Left ventricle myocardium superior (tissue), 1 donor: ENCODE measurements at regions not wholly inside any gene's neighbourhood (a gene's known extent, or its start where the extent isn't known, plus 50 kb on each side); places are given as distances from the start of the nearest gene placed in this dataset.

Experiments used
- ATAC-seq: fragments of 200-7000 bp; cut with Tn5 transposase; one replicate; pipeline ENCODE4 v1.9.1; 2020; ENCODE audit warnings: mild to moderate bottlenecking, moderate library complexity
- DNase-seq: peaks from one replicate; pipeline ENCODE4 v3.0.0-alpha.2; 2020
- intact Hi-C: fragments of 100-400 bp; cut with micrococcal nuclease; formaldehyde crosslinking; loops from one replicate; pipeline ENCODE4 v1.11.0; 2022
- donor health status: DM: no; HTN: yes; CAD: no; lungs with severe emphysema.

DNA sequence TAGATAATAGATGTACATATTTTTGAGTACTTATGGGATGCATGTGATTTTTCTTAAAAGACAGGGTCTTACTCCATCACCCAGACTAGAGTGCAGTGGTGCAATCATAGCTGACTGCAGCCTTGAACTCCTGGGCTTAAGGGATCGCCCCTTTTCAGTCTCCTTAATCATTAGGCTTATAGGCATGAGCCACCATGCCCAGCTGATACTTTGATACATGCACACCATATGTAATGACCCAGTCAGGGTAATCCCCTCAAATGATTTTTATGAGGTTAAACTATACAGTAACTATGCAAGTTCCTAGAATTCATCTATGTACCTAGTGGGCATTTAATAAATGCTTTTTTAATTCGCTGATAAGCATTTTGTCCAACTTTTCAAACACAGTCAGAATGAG, 292.3 kb downstream of the DTWD2 start:
- intact Hi-C loops, result no loop called here
- DNase-seq (no peak), ATAC-seq (no peak)

DNA sequence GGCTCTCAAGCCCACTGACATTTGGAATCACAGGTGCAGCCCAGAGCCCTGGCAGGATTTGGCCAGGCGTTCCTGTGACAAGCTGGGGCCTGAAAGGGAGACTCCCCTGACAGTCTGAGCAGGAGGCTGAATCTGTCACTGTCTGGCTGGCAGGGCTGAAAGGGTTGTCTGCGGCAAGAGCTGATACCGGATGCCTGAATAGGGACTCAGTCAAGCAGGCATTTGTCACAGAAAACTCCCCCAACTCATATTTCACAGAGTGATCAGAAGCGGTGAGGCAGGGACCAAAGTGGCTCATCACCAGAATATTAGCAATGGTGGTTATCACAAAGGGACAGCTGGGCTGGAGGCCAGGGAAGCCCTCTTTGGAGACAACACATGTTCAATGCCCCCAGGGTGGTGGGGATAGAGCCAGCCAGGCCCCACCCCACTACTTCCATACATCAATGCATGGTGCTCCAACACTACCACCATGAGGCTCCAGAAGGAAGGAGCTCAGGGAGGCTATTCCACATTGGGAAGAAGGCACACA, 295.5 kb downstream of the DTWD2 start:
- peak; percentile 33 for DNase-seq
- peak; percentile 48 for ATAC-seq
- intact Hi-C loops, result no loop called here

DNA sequence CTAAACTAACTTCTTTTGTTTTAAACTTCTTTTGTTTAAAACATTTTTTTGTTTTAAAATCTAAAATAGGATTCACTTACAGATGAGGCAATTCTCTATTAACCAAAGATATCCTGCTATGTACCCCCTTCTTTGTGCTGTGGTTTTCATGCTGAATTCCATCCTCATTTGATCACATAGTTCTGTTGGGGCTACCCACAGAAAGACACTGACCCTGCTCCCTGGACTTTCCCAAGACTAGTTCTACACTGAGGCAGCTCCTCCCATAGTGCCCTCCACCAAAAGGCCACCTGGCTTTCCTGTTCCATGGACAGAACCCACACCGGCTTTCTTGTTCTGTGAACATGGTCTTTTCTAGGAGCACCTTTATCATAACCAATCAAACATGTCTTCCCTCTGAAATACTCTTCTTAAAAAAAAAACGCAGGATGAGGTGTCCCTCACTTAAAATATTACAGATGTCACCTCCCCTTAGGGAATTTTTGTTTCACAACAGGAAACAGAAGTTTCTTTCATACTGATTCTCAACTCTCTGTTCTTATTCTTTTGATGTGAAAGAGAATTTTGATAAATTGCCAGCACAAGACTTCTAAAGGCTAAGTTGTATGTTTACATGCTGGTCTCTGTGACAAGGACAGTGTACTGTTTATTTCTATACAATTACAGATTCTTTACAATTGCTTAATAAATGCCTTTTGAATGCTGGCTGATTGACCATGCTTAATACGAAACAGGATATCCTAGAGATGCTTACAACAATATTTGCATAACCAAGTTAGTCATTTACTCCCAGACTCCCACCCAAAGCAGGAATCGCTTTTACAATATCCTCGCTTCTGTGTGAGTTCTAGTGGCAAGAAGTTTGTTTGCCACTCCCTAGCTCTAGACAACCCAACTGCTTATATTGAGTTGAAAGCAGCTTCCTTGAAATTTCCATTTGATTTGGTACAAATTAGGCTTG, 300.4 kb downstream of the DTWD2 start:
- no peak for DNase-seq
- intact Hi-C loops, result no loop called here
- no peak for ATAC-seq

DNA sequence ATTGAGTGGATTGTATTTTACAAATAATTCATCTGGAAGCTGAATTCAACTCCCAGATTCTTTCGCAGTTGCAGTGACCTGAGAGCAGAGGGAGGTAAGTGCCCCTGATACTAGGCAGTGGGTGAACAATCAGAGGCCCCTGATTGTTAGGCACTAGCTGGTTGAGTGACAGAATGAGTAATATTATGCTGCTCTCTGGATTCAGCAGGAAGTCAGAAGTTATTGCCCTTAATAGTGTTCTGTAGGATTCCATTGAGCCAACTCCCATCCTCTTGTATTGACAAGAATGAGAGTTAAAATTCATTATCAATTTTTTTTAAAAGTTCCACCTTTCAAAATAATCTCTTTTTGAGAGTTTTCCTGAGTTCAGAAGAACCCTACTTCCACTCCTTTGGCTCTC, 301.2 kb downstream of the DTWD2 start:
- ATAC-seq (no peak), DNase-seq (no peak)
- intact Hi-C loops, result no loop called here

DNA sequence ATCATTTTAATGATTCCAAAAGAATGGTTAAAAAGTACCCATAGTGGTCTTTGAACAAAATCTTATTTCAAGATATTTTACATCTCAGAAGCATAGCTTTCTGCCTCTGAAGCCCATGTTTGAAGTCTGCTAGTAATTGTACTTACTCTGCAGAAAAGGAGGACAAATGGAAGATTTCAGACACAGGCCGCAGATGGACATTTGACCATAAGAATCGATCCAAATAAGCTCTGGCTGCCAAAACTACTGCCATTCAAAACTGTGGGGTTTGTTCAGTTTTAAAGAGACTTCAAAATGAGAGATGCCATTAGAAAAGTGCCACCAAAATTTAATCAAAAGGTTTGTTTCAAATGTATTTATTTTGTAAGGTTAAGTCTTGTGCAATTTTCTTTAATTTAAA, 306.7 kb downstream of the DTWD2 start:
- no peak for DNase-seq
- no peak for ATAC-seq
- intact Hi-C loops, result no loop called here

DNA sequence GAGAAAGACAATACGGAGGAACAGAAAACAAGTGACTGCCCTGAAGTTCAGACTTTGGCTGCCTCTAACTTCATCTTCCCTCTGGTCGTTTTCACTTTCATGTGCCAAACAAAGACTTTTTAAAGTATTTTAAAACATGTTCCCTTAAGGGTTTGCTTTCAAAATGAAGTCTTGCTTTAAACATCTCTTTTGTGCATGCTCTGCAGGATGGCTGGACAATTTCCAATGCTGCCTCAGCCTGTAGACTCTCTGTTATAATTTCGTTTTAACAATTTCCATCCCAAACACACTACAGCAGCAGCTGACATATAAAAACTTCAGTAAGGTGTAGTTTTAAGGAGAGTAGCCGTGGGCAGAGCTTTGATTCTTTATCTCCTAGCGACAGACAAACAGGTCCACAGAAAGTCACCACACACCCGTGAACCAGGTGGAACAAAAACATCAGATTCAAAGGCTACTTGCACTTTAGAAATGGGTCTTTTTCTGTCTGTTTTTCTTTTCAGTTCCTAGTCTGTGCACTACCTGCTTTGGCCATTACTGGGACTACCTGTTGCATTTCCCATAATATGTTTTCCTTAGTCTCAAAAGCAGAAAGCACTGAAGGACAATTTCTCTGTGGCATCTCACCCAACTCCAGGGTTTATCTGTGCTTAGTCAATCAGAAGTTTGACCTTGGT, 308.9 kb downstream of the DTWD2 start:
- DNase-seq (no peak), ATAC-seq (no peak)
- intact Hi-C loops, result no loop called here

DNA sequence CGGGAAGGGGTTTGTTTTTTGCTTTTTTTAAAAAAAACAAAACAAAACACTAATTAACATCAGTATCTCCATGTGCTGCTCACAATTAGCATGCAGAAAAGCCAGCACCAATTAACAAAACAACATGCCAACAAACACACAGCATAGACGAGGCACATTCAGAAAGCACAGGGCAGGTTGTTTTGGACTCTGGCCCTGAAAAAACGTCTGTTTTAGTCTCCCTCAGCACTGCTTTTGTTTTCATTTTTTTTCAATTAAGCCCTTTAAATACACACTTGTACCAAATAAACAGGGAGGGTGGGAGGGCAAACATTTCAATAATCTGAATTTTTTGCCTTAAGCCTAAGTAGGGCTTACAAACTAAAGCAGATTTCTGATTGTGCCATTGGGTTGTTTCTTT, 309.6 kb downstream of the DTWD2 start:
- intact Hi-C loops, result no loop called here
- ATAC-seq (no peak), DNase-seq (no peak)

DNA sequence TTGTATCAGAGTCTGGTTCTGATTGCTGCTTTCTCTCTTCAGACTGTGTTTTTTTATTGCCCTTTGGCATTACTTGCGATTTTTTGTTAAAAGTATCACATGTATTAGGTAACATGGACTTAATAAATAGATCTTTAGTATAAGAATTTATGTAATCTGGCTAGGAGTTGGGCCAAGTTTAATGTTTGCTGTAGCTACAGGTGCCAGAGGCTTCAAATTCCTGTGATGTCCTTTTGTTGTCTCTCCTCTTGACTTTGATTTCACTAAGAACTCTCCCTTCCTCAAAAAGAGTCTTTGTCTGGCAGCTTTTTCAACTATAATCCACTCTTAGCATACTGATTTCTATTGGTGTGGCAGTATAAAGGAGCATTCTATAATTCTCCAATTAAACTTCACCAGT, 313.1 kb downstream of the DTWD2 start:
- no peak for ATAC-seq

DNA sequence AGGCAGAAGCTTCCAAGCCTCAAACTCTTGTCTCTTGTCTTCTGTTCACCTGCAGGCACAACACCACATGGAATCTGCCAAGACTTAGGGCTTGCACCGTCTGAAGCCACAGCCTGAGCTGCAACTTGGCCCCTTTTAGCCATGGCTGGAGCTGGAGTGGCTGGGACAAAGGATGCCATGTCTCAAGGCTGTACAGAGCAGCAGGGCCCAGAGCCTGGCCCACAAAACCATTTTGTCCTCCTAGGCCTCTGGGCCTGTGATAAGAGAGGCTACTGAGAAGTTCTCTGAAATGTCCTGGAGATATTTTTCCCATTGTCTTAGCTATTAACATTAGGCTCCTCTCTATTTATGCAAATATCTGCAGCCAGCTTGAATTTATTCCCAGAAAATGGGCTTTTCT, 330.8 kb downstream of the DTWD2 start:
- intact Hi-C loops, result no loop called here
- ATAC-seq, result no peak
- no peak for DNase-seq

More for the DNA sequence above, 313.1 kb downstream of the DTWD2 start:
- DNase-seq, result no peak
- intact Hi-C loops, result no loop called here

DNA sequence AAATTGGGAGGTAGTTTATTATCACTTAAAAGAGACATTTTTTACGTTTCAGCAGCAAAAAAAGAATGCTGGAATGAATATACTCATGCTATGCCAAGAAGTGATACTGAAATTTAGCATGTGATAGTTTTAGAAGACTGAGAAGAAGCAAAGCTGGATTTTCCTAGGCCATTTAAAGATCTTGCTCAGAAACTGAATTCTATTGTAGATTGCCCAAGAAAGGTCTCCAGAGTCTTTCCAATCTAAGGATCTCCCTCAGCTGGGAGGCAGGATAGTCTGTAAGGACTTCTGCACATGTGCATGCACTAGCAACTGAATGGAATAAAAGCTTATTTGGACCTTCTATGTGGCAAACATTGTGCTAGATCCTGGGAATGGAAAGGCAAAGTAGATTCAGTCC, 334.5 kb downstream of the DTWD2 start:
- DNase-seq, result no peak
- peak; percentile 63 for ATAC-seq
- intact Hi-C loops, result no loop called here

DNA sequence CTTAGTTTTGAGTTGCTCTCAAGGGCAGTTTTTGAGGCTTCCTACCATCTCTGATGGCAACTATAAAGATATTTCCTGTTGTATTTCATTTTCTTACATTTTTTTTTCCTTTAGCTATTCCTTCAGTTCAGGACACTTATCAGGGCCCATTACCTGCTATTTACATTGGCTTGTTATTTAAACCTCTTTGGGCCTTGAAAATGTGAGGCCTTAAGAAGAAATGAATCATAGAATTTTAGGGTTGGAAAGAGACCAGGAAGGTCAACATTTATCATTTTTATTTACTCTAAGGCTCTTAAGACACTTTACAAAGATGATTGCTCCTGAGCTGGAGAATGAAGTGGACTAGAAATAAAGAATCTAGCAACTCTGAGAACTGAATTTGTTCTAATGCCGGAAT, 335.2 kb downstream of the DTWD2 start:
- intact Hi-C loops, result no loop called here
- DNase-seq (no peak), ATAC-seq (no peak)

DNA sequence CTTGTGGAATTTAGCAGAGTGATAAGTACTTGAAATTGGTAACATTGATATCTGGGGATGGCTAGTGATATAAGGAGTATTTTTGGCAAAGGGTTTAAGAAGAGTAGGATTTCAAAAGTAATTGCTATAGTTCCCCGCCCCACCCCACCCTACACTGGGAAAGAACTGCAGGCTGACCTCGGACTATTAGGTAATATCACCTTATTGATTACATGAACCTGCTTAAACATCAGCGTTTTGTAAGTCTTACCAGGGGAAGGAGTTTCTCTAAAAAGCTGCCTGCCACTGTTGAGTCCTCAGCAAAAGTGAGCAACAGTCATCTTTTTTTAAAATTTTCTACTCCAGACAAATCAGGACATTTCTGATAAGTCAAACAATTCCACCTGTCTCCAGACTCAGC, 337.3 kb downstream of the DTWD2 start:
- intact Hi-C loops, result no loop called here
- no peak for ATAC-seq
- no peak for DNase-seq

DNA sequence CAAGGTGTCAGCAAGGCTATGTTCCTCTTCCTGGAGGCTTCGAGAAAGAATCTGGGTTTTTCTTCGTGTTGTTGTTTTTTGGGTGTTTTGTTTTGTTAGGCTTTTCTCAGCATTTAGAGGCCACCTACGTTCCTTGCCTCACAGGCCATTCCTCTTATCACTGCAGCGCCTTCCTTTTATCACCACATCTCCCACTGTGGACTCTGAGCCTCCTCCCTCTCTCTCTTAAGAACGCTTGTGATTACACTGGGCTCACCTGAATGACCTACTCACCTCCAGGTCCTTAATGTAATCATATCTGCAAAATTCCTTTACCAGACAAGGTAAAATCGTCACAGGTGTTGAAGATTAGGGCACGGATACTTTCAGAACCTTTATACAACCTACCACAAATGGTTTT, 340.8 kb downstream of the DTWD2 start:
- ATAC-seq (no peak), DNase-seq (no peak)
- intact Hi-C loops, result no loop called here

DNA sequence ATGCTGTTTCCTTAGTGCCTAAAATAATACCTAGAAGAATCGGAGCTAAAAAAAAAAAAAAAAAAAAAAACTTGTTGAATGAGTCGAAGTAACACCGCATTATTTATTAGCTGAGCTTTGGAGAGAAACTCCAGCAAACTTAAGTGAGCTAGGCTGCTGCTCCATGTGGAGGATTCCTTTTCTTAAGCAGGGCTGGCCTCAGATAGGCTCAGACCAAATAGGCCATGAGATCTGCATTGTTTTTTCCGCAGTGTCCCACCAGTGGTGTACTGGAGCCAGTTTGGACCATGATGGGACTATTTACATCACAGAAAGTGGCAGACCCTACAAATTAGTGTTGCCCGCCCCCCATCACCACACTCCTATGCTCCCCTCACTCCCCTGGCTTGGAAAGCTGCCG, 341.4 kb downstream of the DTWD2 start:
- ATAC-seq (no peak), DNase-seq (no peak)
- intact Hi-C loops, result no loop called here

DNA sequence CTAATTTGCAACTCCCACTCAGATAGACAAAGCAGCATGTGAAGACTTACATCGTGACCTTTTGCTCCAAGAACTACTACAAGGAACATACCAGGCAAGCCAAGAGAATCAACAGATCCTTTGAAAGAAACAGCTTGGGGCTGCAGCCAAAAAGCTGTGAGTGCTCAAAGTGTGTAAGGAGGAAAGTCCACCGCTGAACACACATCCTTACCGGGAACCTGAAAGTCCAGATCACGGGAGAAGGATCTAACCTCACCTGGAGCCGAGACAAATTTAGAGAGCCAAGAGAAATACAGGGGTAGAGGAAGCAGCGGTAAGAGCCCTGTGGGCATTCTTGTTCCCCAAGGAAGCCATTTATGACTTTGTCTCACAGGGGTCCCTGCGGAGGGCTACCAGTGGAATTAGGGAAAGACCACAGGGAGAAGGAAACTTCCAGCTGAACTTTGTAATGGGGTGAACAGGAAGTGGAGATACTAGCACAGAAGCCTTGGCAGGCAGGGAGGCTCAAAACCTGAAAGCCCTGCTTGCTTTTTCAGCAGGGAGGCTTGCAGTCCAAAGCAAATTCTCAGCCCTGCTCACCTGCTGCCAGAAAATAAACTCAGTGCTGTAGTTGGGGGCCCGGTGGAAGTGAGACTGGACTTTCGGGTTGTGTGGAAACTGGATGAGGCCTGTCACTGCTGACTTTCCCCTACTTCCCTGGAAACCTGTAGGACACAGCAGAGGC, 350.2 kb downstream of the DTWD2 start:
- intact Hi-C loops, result no loop called here
- no peak for ATAC-seq
- DNase-seq, result no peak

DNA sequence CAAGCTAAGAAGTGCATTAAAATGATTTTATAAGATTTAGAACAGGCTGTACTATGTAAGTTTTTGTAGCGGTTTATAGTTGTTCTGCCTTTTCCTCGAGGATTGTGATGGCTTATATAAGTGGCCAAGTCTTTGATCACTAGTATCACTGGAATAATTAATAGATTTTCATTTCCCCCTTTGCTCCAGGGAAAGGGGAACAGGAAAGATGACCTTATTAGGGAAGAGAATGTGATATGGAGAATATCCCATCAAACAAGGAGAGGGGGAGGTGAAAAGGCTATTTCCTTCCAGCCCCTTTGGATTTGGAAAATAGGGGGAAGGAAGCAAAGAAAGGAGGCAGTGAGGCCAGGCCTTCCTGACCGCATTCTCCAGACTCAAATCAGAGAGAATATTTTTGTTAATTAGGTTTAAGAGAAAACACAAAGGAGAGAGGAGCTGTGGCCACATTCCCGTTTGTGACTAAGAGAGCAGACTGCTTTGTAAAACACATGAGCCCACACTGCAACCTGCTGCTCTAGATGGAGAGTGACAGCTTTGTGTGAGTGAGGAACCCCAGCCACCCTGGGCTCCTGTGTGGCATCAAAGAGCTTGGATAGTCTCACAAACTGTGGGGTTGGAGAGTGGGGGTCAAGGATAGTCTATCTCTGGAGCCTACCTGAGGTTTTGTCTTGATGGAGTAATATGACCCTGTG, 359.5 kb downstream of the DTWD2 start:
- ATAC-seq (no peak), DNase-seq (no peak)
- intact Hi-C loops, result no loop called here

DNA sequence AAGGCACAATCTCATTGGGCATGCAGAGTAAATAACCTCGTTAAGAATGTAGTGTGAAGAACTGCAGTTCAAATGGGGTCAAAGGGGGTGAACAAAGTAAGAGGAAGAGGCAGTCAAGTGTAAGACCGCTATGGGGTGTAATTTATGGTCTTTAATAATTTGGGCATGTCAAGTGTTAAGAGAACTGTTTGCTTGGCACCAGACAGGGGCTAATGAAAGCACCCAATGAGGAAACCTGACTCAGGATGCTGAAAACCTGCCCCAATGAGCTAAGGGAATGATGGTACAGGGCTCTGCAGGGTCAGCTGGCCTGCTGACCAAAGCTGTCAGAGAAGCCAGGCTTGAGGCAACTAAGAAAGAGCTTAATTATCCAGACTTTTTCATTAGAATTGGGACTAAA, 368.1 kb downstream of the DTWD2 start:
- no peak for DNase-seq
- intact Hi-C loops, result no loop called here
- no peak for ATAC-seq

DNA sequence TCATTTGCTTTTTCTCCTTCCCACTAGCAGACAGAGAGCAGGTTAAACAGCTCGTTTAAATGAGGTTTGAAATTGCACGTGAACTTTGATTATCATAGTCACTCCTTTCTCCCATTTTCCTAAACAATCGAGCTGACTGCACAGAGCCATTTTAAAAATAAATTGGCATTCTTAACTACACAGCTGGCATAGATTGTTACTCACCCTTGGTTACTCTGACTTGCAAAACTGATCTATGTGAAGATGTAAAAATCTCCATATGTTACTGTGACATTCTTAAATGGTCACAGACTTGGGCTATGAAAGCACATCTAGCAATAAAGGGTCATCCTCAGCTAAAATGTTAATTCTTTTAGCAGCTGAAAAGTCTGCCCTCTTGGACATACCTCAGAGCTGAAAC, 368.5 kb downstream of the DTWD2 start:
- intact Hi-C loops, result no loop called here
- DNase-seq (no peak), ATAC-seq (no peak)

DNA sequence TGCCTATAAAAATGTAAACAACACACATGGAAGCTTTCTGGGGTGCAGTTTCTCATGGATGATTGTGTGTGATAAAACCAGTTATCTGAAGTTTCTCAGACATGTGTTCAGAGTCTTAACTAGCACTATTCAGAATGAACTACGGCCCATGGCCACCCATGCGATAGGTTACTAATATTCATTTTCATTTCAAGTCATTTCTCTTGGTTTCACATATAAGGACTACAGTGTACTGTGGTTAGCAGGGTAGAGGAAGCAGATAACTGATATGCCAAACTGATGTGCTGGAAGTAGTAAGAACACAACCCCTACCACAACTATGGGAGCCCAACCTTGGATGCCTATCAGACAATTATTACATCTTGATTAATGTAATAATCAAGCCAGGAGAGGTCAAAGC, 372.1 kb downstream of the DTWD2 start:
- DNase-seq, result no peak
- ATAC-seq, result no peak
- intact Hi-C loops, result no loop called here
